Gastrocnemius medialis (tissue), 4 donors: ENCODE measurements at regions not wholly inside any gene's neighbourhood (a gene's known extent, or its start where the extent isn't known, plus 50 kb on each side); places are given as distances from the start of the nearest gene placed in this dataset.

Experiments used
- CTCF ChIP-seq, 5 experiments: fragments of 450-650 bp in 3 of 5; fragments of 200-600 bp in 2 of 5; sonication (generic) in 2 of 5; IDR thresholded peaks in 4 of 5; conservative IDR thresholded peaks in 1 of 5; 1 replicate in 4 of 5; 2 replicates in 1 of 5; pipeline ENCODE4 v1.5.1; 2016 to 2019; ENCODE audit warnings: antibody characterized with exemption in 5 of 5, mild to moderate bottlenecking in 3 of 5, moderate library complexity in 3 of 5
- POLR2A ChIP-seq, 2 donors: fragments of 450-650 bp; IDR thresholded peaks; one replicate each; pipeline ENCODE4 v1.6.1; 2017; ENCODE audit warnings: antibody characterized with exemption in 2 of 2, mild to moderate bottlenecking in 2 of 2, moderate library complexity in 2 of 2

GRCh38 chr15:66982816-66983215 is 82.6 kb upstream of the SMAD3 start:
- TF ChIP-seq CTCF (IDR thresholded peaks at IDR 0.05 in 4 of 5, conservative IDR thresholded peaks at IDR 0.05 in 1 of 5) (no peak), POLR2A (IDR thresholded peaks at IDR 0.05) (no peak)
